G401.6 (cell line): ENCODE measurements at regions not wholly inside any gene's neighbourhood (a gene's known extent, or its start where the extent isn't known, plus 50 kb on each side); places are given as distances from the start of the nearest gene placed in this dataset.
"Not testable (repeated sequence)": the region's sequence is repeated elsewhere in the genome, so short reads cannot be mapped to it uniquely, and the experiment has no call there.

Experiments
- FAIRE-seq: peaks from 2 replicates; lab custom pipeline; 2012; peaks lifted over from hg19 to GRCh38; lab: Jason Lieb, UNC

- no peak for FAIRE-seq
These were observed 702.3 kb downstream of the BRINP3 start for GRCh38 chr1:189775343-189775742.

GRCh38 chr1:189779034-189779433 is 698.6 kb downstream of the BRINP3 start:
- FAIRE-seq: no peak

- no peak for FAIRE-seq
These were observed 695.4 kb downstream of the BRINP3 start for GRCh38 chr1:189782295-189782694.

GRCh38 chr1:189783456-189783855 is 694.2 kb downstream of the BRINP3 start:
- FAIRE-seq: no peak

- no peak for FAIRE-seq
These were observed 690.9 kb downstream of the BRINP3 start for GRCh38 chr1:189786761-189787160.

- no peak for FAIRE-seq
These were observed 690.5 kb downstream of the BRINP3 start for GRCh38 chr1:189787201-189787600.

GRCh38 chr1:189790335-189790734 is 687.3 kb downstream of the BRINP3 start:
- FAIRE-seq: no peak

- FAIRE-seq: no peak
These were observed 674.3 kb downstream of the BRINP3 start for GRCh38 chr1:189803364-189803763.

- FAIRE-seq: no peak
These were observed 673.3 kb downstream of the BRINP3 start for GRCh38 chr1:189804352-189804751.

GRCh38 chr1:189805735-189806134 is 671.9 kb downstream of the BRINP3 start:
- FAIRE-seq: no peak

- not testable (repeated sequence) for FAIRE-seq
These were observed 667.0 kb downstream of the BRINP3 start for GRCh38 chr1:189810639-189811038.

- FAIRE-seq: no peak
These were observed 665.7 kb downstream of the BRINP3 start for GRCh38 chr1:189811960-189812359.

- FAIRE-seq: no peak
These were observed 661.1 kb downstream of the BRINP3 start for GRCh38 chr1:189816558-189816957.

GRCh38 chr1:189819751-189820150 is 657.9 kb downstream of the BRINP3 start:
- no peak for FAIRE-seq

GRCh38 chr1:189821833-189822232 is 655.8 kb downstream of the BRINP3 start:
- no peak for FAIRE-seq

GRCh38 chr1:189834813-189835212 is 642.9 kb downstream of the BRINP3 start:
- no peak for FAIRE-seq

GRCh38 chr1:189847613-189848012 is 630.1 kb downstream of the BRINP3 start:
- no peak for FAIRE-seq

- FAIRE-seq: no peak
These were observed 625.8 kb downstream of the BRINP3 start for GRCh38 chr1:189851806-189852367.

- FAIRE-seq: no peak
These were observed 618.2 kb downstream of the BRINP3 start for GRCh38 chr1:189859385-189859977.

- no peak for FAIRE-seq
These were observed 611.1 kb downstream of the BRINP3 start for GRCh38 chr1:189866606-189867005.

GRCh38 chr1:189868021-189868420 is 609.6 kb downstream of the BRINP3 start:
- FAIRE-seq: no peak

- FAIRE-seq: no peak
These were observed 602.8 kb downstream of the BRINP3 start for GRCh38 chr1:189874715-189875435.

- no peak for FAIRE-seq
These were observed 597.5 kb downstream of the BRINP3 start for GRCh38 chr1:189880135-189880534.
